ENCODE measurements at regions not wholly inside any gene's neighbourhood (a gene's known extent, or its start where the extent isn't known, plus 50 kb on each side); places are given as distances from the start of the nearest gene placed in this dataset.

DNA sequence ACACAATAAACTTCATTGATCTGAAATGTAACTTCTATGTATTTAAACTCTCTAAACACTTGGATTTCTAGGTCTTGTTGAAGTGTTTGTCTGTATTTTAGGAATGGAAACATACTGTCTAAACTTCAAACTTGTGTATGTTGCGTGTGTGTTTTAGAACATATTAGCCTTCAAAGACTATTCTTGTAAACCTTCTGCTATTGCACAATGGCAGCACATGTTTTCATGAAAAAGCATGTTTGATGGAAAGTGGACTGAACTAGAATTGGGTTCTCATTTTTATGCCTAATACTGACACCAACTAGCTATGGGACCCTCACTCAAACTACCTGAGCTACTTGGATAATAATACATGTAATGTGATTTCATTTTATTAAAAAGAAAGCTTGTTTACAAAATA is 592.6 kb downstream of the IPMK start:
- no peaks in the 10 kb centered on the region for H3K4me1 ChIP-seq (ENCODE audit: insufficient read depth, low read length, poor library complexity, severe bottlenecking)
- ChIA-PET POLR2A (no interaction called here), CTCF (ENCODE audit: unreplicated experiment) (no interaction called here)
- H3K79me2 ChIP-seq (ENCODE audit: insufficient read depth, low read depth, low read length) = no peaks in the 10 kb centered on the region
- no peaks in the 10 kb centered on the region for H3K9me3 ChIP-seq (ENCODE audit: low read length)
- no peak overlapping the region for H2AFZ ChIP-seq (ENCODE audit: low read length)
- no peak overlapping the region for H3K27ac ChIP-seq (ENCODE audit: low read depth, low read length, poor library complexity, severe bottlenecking)
- no TSS peak for BruUV-seq (replicated peaks)
- H3K36me3 ChIP-seq (ENCODE audit: insufficient read depth, low read length) = no peaks in the 10 kb centered on the region
- DNase-seq (ENCODE audit: low spot score) = no peak
- TF ChIP-seq, protein P1, sequence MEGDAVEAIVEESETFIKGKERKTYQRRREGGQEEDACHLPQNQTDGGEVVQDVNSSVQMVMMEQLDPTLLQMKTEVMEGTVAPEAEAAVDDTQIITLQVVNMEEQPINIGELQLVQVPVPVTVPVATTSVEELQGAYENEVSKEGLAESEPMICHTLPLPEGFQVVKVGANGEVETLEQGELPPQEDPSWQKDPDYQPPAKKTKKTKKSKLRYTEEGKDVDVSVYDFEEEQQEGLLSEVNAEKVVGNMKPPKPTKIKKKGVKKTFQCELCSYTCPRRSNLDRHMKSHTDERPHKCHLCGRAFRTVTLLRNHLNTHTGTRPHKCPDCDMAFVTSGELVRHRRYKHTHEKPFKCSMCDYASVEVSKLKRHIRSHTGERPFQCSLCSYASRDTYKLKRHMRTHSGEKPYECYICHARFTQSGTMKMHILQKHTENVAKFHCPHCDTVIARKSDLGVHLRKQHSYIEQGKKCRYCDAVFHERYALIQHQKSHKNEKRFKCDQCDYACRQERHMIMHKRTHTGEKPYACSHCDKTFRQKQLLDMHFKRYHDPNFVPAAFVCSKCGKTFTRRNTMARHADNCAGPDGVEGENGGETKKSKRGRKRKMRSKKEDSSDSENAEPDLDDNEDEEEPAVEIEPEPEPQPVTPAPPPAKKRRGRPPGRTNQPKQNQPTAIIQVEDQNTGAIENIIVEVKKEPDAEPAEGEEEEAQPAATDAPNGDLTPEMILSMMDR (conservative IDR thresholded peaks at IDR 0.05; ENCODE audit: low read length) = no peak
- no peak for TF ChIP-seq EZH2phosphoT487 (IDR thresholded peaks at IDR 0.05; ENCODE audit: borderline replicate concordance, low read depth, low read length)
- no peak overlapping the region for H3K4me2 ChIP-seq (ENCODE audit: low read length)
- H3K4me3 ChIP-seq (ENCODE audit: low read depth, low read length, poor library complexity, severe bottlenecking) = no peak overlapping the region
- no peaks in the 10 kb centered on the region for H4K20me1 ChIP-seq (ENCODE audit: insufficient read depth, low read length)
- no peaks in the 10 kb centered on the region for H3K9me2 ChIP-seq (ENCODE audit: insufficient read depth, low read length)
- intact Hi-C loops (cut with micrococcal nuclease; ENCODE audit: unreplicated experiment) = no loop called here

DNA sequence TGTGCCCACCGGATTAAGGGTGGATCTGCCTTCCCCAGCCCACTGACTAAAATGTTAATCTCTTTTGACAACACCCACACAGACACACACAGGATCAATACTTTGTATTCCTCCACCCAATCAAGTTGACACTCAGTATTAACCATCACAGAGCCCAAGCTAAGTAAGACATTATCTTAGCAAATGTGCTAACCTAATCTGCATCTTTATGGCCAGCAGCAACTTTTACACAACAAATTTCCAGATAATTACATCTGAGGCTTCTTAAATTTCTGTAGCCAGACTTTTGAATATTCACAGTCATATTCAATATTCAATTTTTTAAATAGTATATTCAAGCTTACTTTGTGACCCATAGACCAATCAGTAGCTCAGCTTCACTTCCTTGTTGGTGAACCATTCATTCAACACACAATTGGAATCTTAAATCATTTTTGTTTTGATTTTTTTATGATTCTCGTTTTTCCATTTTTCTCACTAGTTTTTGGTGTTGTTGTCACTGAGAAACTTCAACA is 594.2 kb downstream of the IPMK start:
- POLR2A ChIA-PET = interaction anchor here (0.6 kb wide), 1 partner anchor 8 kb away, joined by 3 read pairs; no protein-coding TSS in a partner anchor

DNA sequence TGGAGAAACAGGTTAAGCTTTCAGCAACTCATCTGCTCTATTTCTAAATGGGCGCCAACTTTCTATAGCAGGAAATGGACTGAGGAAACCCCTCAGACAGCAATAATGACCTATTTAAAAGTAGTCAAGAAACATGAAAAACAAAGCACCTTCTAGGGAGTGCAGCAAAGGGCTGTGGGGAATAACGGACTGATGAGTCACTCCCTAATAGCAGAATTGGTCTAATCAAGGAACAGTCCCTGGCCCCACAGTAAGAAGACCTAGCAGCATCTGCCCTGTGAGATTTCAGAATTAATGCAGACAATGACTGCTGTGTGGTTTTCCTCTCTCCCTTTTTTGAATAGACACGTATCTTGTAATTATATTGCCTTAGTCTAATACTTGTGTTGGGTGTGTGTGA is 602.9 kb downstream of the IPMK start:
- Histone ChIP-seq H3K27ac (ENCODE audit: low read depth, low read length, poor library complexity, severe bottlenecking) (no peak overlapping the region), H3K4me2 (ENCODE audit: low read length) (no peak overlapping the region), H3K4me3 (ENCODE audit: low read depth, low read length, poor library complexity, severe bottlenecking) (no peak overlapping the region), H3K9me2 (ENCODE audit: insufficient read depth, low read length) (no peaks in the 10 kb centered on the region), H3K4me1 (ENCODE audit: insufficient read depth, low read length, poor library complexity, severe bottlenecking) (no peaks in the 10 kb centered on the region), H2AFZ (ENCODE audit: low read length) (no peak overlapping the region), H3K9me3 (ENCODE audit: low read length) (no peaks in the 10 kb centered on the region), H3K79me2 (ENCODE audit: insufficient read depth, low read depth, low read length) (no peaks in the 10 kb centered on the region), H3K36me3 (ENCODE audit: insufficient read depth, low read length) (no peaks in the 10 kb centered on the region), H4K20me1 (ENCODE audit: insufficient read depth, low read length) (no peaks in the 10 kb centered on the region)
- no peak for DNase-seq (ENCODE audit: low spot score)
- TF ChIP-seq EZH2phosphoT487 (IDR thresholded peaks at IDR 0.05; ENCODE audit: borderline replicate concordance, low read depth, low read length) = no peak
- TF ChIP-seq, protein P1 (conservative IDR thresholded peaks at IDR 0.05; ENCODE audit: low read length) = no peak
- intact Hi-C loops (cut with micrococcal nuclease; ENCODE audit: unreplicated experiment) = no loop called here
- POLR2A ChIA-PET = no interaction called here
- no TSS peak for BruUV-seq (replicated peaks)
- CTCF ChIA-PET (ENCODE audit: unreplicated experiment) = no interaction called here

More for the DNA sequence above, 594.2 kb downstream of the IPMK start:
- no peaks in the 10 kb centered on the region for H3K9me2 ChIP-seq (ENCODE audit: insufficient read depth, low read length)
- H3K36me3 ChIP-seq (ENCODE audit: insufficient read depth, low read length) = no peaks in the 10 kb centered on the region
- no peaks in the 10 kb centered on the region for H4K20me1 ChIP-seq (ENCODE audit: insufficient read depth, low read length)
- no peak overlapping the region for H3K4me3 ChIP-seq (ENCODE audit: low read depth, low read length, poor library complexity, severe bottlenecking)
- no peaks in the 10 kb centered on the region for H3K9me3 ChIP-seq (ENCODE audit: low read length)
- no TSS peak for BruUV-seq (replicated peaks)
- no peaks in the 10 kb centered on the region for H3K4me1 ChIP-seq (ENCODE audit: insufficient read depth, low read length, poor library complexity, severe bottlenecking)
- CTCF ChIA-PET (ENCODE audit: unreplicated experiment) = no interaction called here
- no peak for DNase-seq (ENCODE audit: low spot score)
- TF ChIP-seq EZH2phosphoT487 (IDR thresholded peaks at IDR 0.05; ENCODE audit: borderline replicate concordance, low read depth, low read length) = no peak
- TF ChIP-seq, protein P1 (conservative IDR thresholded peaks at IDR 0.05; ENCODE audit: low read length) = no peak
- no peak overlapping the region for H3K4me2 ChIP-seq (ENCODE audit: low read length)
- no peak overlapping the region for H2AFZ ChIP-seq (ENCODE audit: low read length)
- intact Hi-C loops (cut with micrococcal nuclease; ENCODE audit: unreplicated experiment) = no loop called here
- H3K27ac ChIP-seq (ENCODE audit: low read depth, low read length, poor library complexity, severe bottlenecking) = no peak overlapping the region
- no peaks in the 10 kb centered on the region for H3K79me2 ChIP-seq (ENCODE audit: insufficient read depth, low read depth, low read length)
